CD14-positive monocyte (primary cell): ENCODE measurements at regions not wholly inside any gene's neighbourhood (a gene's known extent, or its start where the extent isn't known, plus 50 kb on each side); places are given as distances from the start of the nearest gene placed in this dataset.
"Not testable (repeated sequence)": the region's sequence is repeated elsewhere in the genome, so short reads cannot be mapped to it uniquely, and the experiment has no call there.

ENCODE experiments used
- DNase-seq, 3 donors: peaks; one replicate each; pipeline ENCODE4 v3.0.0-alpha.2; 2011 to 2022
- H2AFZ ChIP-seq: 2 replicates; pipeline ENCODE4 v1.6.0; 2012; ENCODE audit warnings: mild to moderate bottlenecking, low read depth, low read length, inconsistent platforms; ENCODE audit not compliant: insufficient read depth, poor library complexity, severe bottlenecking
- H3K27ac ChIP-seq, 2 donors: 1 replicate in 1 of 2; 2 replicates in 1 of 2; pipeline ENCODE4 v1.5.1; 2012 to 2013; ENCODE audit warnings: low read length in 2 of 2, control low read depth in 1 of 2, inconsistent platforms in 1 of 2, low read depth in 1 of 2, mild to moderate bottlenecking in 1 of 2
- H3K27me3 ChIP-seq, 2 donors: one replicate each; pipeline versions ENCODE4 v1.6.0 to v1.6.1; 2011 to 2013; ENCODE audit warnings: low read length in 2 of 2; ENCODE audit not compliant: control insufficient read depth in 2 of 2, insufficient read depth in 2 of 2
- H3K36me3 ChIP-seq, 2 donors: replicated peaks in 1 of 2; 1 replicate in 1 of 2; 2 replicates in 1 of 2; pipeline versions ENCODE4 v1.5.1 to v1.6.1; 2012 to 2013; ENCODE audit warnings: low read length in 2 of 2, control low read depth in 1 of 2, inconsistent platforms in 1 of 2, mild to moderate bottlenecking in 1 of 2; ENCODE audit not compliant: insufficient read depth in 2 of 2, control insufficient read depth in 1 of 2
- H3K4me1 ChIP-seq, 2 donors: 1 replicate in 1 of 2; 2 replicates in 1 of 2; pipeline versions ENCODE4 v1.5.1 to v1.6.1; 2012 to 2013; ENCODE audit warnings: low read length in 2 of 2, control low read depth in 1 of 2, inconsistent platforms in 1 of 2, mild to moderate bottlenecking in 1 of 2, moderate library complexity in 1 of 2; ENCODE audit not compliant: insufficient read depth in 2 of 2, control insufficient read depth in 1 of 2
- H3K4me2 ChIP-seq: replicated peaks from 2 replicates; pipeline ENCODE3; 2012; ENCODE audit warnings: low read length, moderate library complexity, mild to moderate bottlenecking; ENCODE audit not compliant: poor library complexity, severe bottlenecking; ENCODE audit errors: extremely low read depth
- H3K4me3 ChIP-seq, 3 experiments: fragments of 200-600 bp in 1 of 3; sonication (generic) in 1 of 3; replicated peaks in 1 of 3; 1 replicate in 2 of 3; 2 replicates in 1 of 3; pipeline ENCODE4 v1.5.1; 2011 to 2013; ENCODE audit warnings: low read length in 3 of 3, mild to moderate bottlenecking in 3 of 3, control low read depth in 2 of 3, low read depth in 2 of 3, inconsistent platforms in 1 of 3, moderate library complexity in 1 of 3
- H3K79me2 ChIP-seq: 2 replicates; pipeline ENCODE4 v1.6.0; 2012; ENCODE audit warnings: mild to moderate bottlenecking, control low read depth, inconsistent platforms, low read length, moderate library complexity; ENCODE audit not compliant: insufficient read depth
- H3K9ac ChIP-seq: 2 replicates; pipeline ENCODE4 v1.6.0; 2017; ENCODE audit warnings: low read length, mild to moderate bottlenecking; ENCODE audit not compliant: insufficient read depth, poor library complexity, severe bottlenecking
- H3K9me3 ChIP-seq, 2 donors: replicated peaks in 1 of 2; 1 replicate in 1 of 2; 2 replicates in 1 of 2; pipeline versions ENCODE4 v1.5.1 to v1.6.1; 2012 to 2013; ENCODE audit warnings: low read length in 2 of 2, control low read depth in 1 of 2; ENCODE audit not compliant: control insufficient read depth in 1 of 2, insufficient read depth in 1 of 2
- H4K20me1 ChIP-seq: 2 replicates; pipeline ENCODE4 v1.6.0; 2012; ENCODE audit warnings: mild to moderate bottlenecking, low read length, control low read depth, moderate library complexity; ENCODE audit not compliant: insufficient read depth
- H3K27ac Mint-ChIP-seq, 7 donors: one replicate each; pipeline ENCODE4 v1.8.0; 2020; ENCODE audit warnings: mild to moderate bottlenecking in 7 of 7, mixed read lengths in 7 of 7, moderate library complexity in 6 of 7, inconsistent platforms in 2 of 7
- H3K27me3 Mint-ChIP-seq, 3 donors: one replicate each; pipeline ENCODE4 v1.8.0; 2021 to 2022; ENCODE audit warnings: low read depth in 3 of 3, mild to moderate bottlenecking in 3 of 3, mixed read lengths in 3 of 3, moderate library complexity in 3 of 3, inconsistent platforms in 1 of 3
- H3K36me3 Mint-ChIP-seq, 2 donors: one replicate each; pipeline ENCODE4 v1.8.0; 2020; ENCODE audit warnings: mixed read lengths in 2 of 2, inconsistent platforms in 1 of 2, mild to moderate bottlenecking in 1 of 2
- H3K4me1 Mint-ChIP-seq: one replicate; pipeline ENCODE4 v1.8.0; 2020; ENCODE audit warnings: mild to moderate bottlenecking, mixed read lengths
- H3K4me3 Mint-ChIP-seq, 2 donors: one replicate each; pipeline ENCODE4 v1.8.0; 2020; ENCODE audit warnings: mild to moderate bottlenecking in 2 of 2, mixed read lengths in 2 of 2, moderate library complexity in 1 of 2
- H3K9me3 Mint-ChIP-seq, 7 donors: one replicate each; pipeline ENCODE4 v1.8.0; 2020 to 2022; ENCODE audit warnings: mixed read lengths in 7 of 7, mild to moderate bottlenecking in 6 of 7, moderate library complexity in 6 of 7, inconsistent platforms in 2 of 7
- WGBS: methylation state at CpG from one replicate; pipeline ENCODE4 v1.1.5; 2013; ENCODE audit warnings: missing lambda C conversion rate; ENCODE audit not compliant: insufficient coverage; 5-methylcytosine and 5-hydroxymethylcytosine counted together
- intact Hi-C, 2 donors: fragments of 100-400 bp; cut with micrococcal nuclease; formaldehyde crosslinking; loops; one replicate each; pipeline versions ENCODE4 v1.15.0 to v1.15.1; 2023
- TF ChIP-seq, protein P1 (sequence below): fragments of 200-600 bp; IDR thresholded peaks from one replicate; pipeline ENCODE4 v1.8.0; 2022; ENCODE audit warnings: antibody characterized with exemption, mild to moderate bottlenecking

DNA sequence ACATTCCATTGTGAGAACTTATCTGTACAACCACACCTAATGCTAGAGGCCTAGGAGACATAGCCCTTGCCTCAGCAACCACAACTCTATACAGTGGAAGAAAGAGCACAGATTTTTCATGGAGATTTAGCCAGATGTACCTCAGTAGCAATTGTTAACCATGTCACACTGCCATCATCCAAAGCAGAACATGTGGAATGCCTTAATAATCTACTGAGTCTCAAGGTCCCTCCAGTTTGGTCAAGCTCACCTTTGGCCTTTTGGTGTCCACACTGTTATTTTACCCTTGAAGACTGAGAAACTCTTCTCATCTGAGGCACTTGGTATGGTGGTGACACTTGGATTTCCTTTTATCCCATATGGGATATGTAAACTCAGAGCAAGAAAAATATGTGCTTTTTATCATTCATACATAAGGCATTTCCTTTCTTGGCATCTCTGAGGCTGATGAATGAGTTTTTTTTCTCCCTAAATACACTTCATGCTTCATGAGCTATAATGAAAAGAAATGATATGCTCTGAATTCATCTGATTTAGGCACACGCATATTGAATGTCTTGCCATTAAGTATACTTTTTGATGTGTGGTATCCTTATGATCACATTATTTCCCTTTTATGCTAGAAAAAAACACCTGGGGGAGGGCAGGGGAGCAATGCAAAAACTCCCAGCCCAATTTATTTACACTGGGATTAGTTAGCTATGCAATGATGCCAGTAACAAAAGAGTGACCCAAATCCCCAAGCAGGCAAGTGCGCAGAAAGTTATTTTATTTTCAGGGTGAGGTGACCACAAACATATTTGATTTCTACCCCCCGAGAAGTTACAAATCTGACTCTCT lies 63.3 kb upstream of the ME3 start:
- Histone ChIP-seq H3K4me3 (no peak overlapping the region), H3K9ac (no peak overlapping the region), H3K27me3 (no peaks in the 10 kb centered on the region), H3K4me2 (no peak overlapping the region), H2AFZ (no peak overlapping the region), H3K4me1 (peaks cover 2 to 3% of the 10 kb centered on the region in 2 donors), H3K9me3 (no peaks in the 10 kb centered on the region), H3K27ac (no peak overlapping the region), H4K20me1 (no peaks in the 10 kb centered on the region), H3K36me3 (no peaks in the 10 kb centered on the region), H3K79me2 (no peaks in the 10 kb centered on the region)
- H3K9me3 Mint-ChIP-seq: peaks cover 0 to 6% (median 2%) of the 10 kb centered on the region in 7 donors
- H3K27ac Mint-ChIP-seq: no peak overlapping the region
- peaks cover 6% of the 10 kb centered on the region for H3K4me1 Mint-ChIP-seq
- WGBS: no CpG with 5 or more reads among the region's 3 CpGs
- TF ChIP-seq, protein P1, sequence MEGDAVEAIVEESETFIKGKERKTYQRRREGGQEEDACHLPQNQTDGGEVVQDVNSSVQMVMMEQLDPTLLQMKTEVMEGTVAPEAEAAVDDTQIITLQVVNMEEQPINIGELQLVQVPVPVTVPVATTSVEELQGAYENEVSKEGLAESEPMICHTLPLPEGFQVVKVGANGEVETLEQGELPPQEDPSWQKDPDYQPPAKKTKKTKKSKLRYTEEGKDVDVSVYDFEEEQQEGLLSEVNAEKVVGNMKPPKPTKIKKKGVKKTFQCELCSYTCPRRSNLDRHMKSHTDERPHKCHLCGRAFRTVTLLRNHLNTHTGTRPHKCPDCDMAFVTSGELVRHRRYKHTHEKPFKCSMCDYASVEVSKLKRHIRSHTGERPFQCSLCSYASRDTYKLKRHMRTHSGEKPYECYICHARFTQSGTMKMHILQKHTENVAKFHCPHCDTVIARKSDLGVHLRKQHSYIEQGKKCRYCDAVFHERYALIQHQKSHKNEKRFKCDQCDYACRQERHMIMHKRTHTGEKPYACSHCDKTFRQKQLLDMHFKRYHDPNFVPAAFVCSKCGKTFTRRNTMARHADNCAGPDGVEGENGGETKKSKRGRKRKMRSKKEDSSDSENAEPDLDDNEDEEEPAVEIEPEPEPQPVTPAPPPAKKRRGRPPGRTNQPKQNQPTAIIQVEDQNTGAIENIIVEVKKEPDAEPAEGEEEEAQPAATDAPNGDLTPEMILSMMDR: no peak
- peaks cover 0 to 2% (median 0%) of the 10 kb centered on the region in 3 donors for H3K27me3 Mint-ChIP-seq
- no peak for DNase-seq
- H3K36me3 Mint-ChIP-seq: no peaks in the 10 kb centered on the region
- intact Hi-C loops: no loop called here
- H3K4me3 Mint-ChIP-seq: no peak overlapping the region

DNA sequence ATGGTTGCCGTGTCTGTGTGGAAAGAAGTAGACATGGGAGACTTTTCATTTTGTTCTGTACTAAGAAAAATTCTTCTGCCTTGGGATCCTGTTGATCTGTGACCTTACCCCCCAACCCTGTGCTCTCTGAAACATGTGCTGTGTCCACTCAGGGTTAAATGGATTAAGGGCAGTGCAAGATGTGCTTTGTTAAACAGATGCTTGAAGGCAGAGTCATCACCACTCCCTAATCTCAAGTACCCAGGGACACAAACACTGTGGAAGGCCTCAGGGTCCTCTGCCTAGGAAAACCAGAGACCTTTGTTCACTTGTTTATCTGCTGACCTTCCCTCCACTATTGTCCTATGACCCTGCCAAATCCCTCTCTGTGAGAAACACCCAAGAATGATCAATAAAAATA lies 60.3 kb upstream of the ME3 start:
- H3K79me2 ChIP-seq, H3K27me3 Mint-ChIP-seq, H3K9ac ChIP-seq, H3K9me3 Mint-ChIP-seq, H3K4me2 ChIP-seq, DNase-seq, H3K4me3 Mint-ChIP-seq, intact Hi-C loops, H3K27me3 ChIP-seq, H3K27ac Mint-ChIP-seq, H3K9me3 ChIP-seq, H2AFZ ChIP-seq, H4K20me1 ChIP-seq, H3K36me3 ChIP-seq, H3K4me1 ChIP-seq, H3K36me3 Mint-ChIP-seq, H3K27ac ChIP-seq, H3K4me3 ChIP-seq, H3K4me1 Mint-ChIP-seq: not testable (repeated sequence)
- no CpG with 5 or more reads among the region's 1 CpG for WGBS

DNA sequence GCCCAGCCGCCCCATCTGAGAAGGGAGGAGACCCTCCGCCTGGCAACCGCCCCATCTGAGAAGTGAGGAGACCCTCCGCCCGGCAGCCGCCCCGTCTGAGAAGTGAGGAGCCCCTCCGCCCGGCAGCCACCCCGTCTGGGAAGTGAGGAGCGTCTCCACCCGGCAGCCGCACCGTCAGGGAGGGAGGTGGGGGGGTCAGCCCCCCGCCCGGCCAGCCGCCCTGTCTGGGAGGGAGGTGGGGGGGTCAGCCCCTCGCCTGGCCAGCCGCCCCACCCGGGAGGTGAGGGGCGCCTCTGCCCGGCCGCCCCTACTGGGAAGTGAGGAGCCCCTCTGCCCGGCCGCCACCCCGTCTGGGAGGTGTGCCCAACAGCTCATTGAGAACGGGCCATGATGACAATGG lies 59.9 kb upstream of the ME3 start:
- H3K4me1 Mint-ChIP-seq: not testable (repeated sequence)

DNA sequence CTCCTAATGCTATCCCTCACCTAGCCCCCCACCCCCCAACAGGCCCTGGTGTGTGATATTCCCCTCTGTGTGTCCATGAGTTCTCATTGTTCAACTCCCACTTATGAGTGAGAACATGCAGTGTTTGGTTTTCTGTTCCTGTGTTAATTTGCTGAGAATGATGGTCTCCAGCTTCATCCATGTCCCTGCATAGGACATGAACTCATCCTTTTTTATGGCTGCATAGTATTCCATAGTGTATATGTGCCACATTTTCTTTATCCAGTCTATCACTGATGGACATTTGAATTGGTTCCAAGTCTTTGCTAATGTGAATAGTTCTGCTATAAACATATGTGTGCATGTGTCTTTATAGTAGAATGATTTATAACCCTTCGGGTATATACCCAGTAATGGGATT lies 57.2 kb upstream of the ME3 start:
- H2AFZ ChIP-seq, H3K79me2 ChIP-seq, H3K36me3 ChIP-seq, H3K27me3 ChIP-seq, H3K27ac ChIP-seq, DNase-seq, H3K4me1 ChIP-seq, H3K4me3 ChIP-seq, H3K4me2 ChIP-seq, H3K4me3 Mint-ChIP-seq, intact Hi-C loops, H4K20me1 ChIP-seq, H3K4me1 Mint-ChIP-seq, H3K9me3 ChIP-seq, H3K36me3 Mint-ChIP-seq, H3K27ac Mint-ChIP-seq, H3K9ac ChIP-seq, H3K27me3 Mint-ChIP-seq, H3K9me3 Mint-ChIP-seq: not testable (repeated sequence)
- no CpG with 5 or more reads among the region's 1 CpG for WGBS

More for the DNA sequence above, 59.9 kb upstream of the ME3 start:
- H3K27ac Mint-ChIP-seq, H3K9me3 Mint-ChIP-seq, DNase-seq, H3K36me3 ChIP-seq, H3K9ac ChIP-seq, H3K79me2 ChIP-seq, H2AFZ ChIP-seq, H3K4me2 ChIP-seq, H3K9me3 ChIP-seq, H3K4me1 ChIP-seq, H3K27me3 Mint-ChIP-seq, intact Hi-C loops, H3K4me3 Mint-ChIP-seq, H3K4me3 ChIP-seq, H3K36me3 Mint-ChIP-seq, H4K20me1 ChIP-seq, H3K27ac ChIP-seq, H3K27me3 ChIP-seq: not testable (repeated sequence)
- WGBS: no CpG with 5 or more reads among the region's 27 CpGs
